GM19240 (cell line): ENCODE measurements at regions not wholly inside any gene's neighbourhood (a gene's known extent, or its start where the extent isn't known, plus 50 kb on each side); places are given as distances from the start of the nearest gene placed in this dataset.
"Not testable (repeated sequence)": the region's sequence is repeated elsewhere in the genome, so short reads cannot be mapped to it uniquely, and the experiment has no call there.

Source experiments
- DNase-seq: peaks from one replicate; pipeline ENCODE4 v3.0.0; 2011; ENCODE audit warnings: low spot score; ENCODE audit not compliant: insufficient read length

- DNase-seq: not testable (repeated sequence)
Observed at GRCh38 chr4:131734851-131735385, 1414.2 kb upstream of the PCDH10 start.

GRCh38 chr4:131738991-131739390 lies 1410.1 kb upstream of the PCDH10 start:
- not testable (repeated sequence) for DNase-seq

- DNase-seq: not testable (repeated sequence)
Observed at GRCh38 chr4:131741836-131742235, 1407.3 kb upstream of the PCDH10 start.

GRCh38 chr4:131742536-131743205 lies 1406.4 kb upstream of the PCDH10 start:
- not testable (repeated sequence) for DNase-seq

- DNase-seq: not testable (repeated sequence)
Observed at GRCh38 chr4:131743348-131743747, 1405.7 kb upstream of the PCDH10 start.

- not testable (repeated sequence) for DNase-seq
Observed at GRCh38 chr4:131747203-131747602, 1401.9 kb upstream of the PCDH10 start.

- DNase-seq: not testable (repeated sequence)
Observed at GRCh38 chr4:131749224-131749623, 1399.9 kb upstream of the PCDH10 start.

- not testable (repeated sequence) for DNase-seq
Observed at GRCh38 chr4:131750006-131750405, 1399.1 kb upstream of the PCDH10 start.

GRCh38 chr4:131750469-131750868 lies 1398.6 kb upstream of the PCDH10 start:
- DNase-seq: not testable (repeated sequence)

GRCh38 chr4:131762234-131762633 lies 1386.9 kb upstream of the PCDH10 start:
- not testable (repeated sequence) for DNase-seq

- no peak for DNase-seq
Observed at GRCh38 chr4:131764730-131765129, 1384.4 kb upstream of the PCDH10 start.

- DNase-seq: not testable (repeated sequence)
Observed at GRCh38 chr4:131774382-131774781, 1374.7 kb upstream of the PCDH10 start.

GRCh38 chr4:131810565-131810964 lies 1338.5 kb upstream of the PCDH10 start:
- not testable (repeated sequence) for DNase-seq
